Glomerular visceral epithelial cell (primary cell): ENCODE measurements at regions not wholly inside any gene's neighbourhood (a gene's known extent, or its start where the extent isn't known, plus 50 kb on each side); places are given as distances from the start of the nearest gene placed in this dataset.
A peak's percentile ranks its signal among the peaks of the same experiment; 100 is the strongest.

Source experiments
- DNase-seq: peaks from one replicate; pipeline ENCODE4 v3.0.0-alpha.2; 2016; ENCODE audit errors: extremely low spot score

GRCh38 chr9:91066856-91067255 lies 265.2 kb downstream of the SYK start:
- DNase-seq, result no peak

GRCh38 chr9:91067306-91067860 lies 265.8 kb downstream of the SYK start:
- DNase-seq, result no peak

GRCh38 chr9:91071184-91071990 lies 269.8 kb downstream of the SYK start:
- DNase-seq, result peak; percentile 52

- no peak for DNase-seq
These were observed 271.6 kb downstream of the SYK start for GRCh38 chr9:91073049-91073810.

GRCh38 chr9:91073811-91074771 lies 272.5 kb downstream of the SYK start:
- no peak for DNase-seq

- no peak for DNase-seq
These were observed 273.2 kb downstream of the SYK start for GRCh38 chr9:91074866-91075265.

- DNase-seq, result no peak
These were observed 273.7 kb downstream of the SYK start for GRCh38 chr9:91075279-91075678.

- DNase-seq, result no peak
These were observed 276.2 kb downstream of the SYK start for GRCh38 chr9:91077624-91078368.

- DNase-seq, result no peak
These were observed 276.7 kb downstream of the SYK start for GRCh38 chr9:91078369-91078695.

GRCh38 chr9:91082731-91083130 lies 279.0 kb downstream of the AUH start:
- no peak for DNase-seq

- DNase-seq, result no peak
These were observed 276.7 kb downstream of the AUH start for GRCh38 chr9:91084896-91085516.

- DNase-seq, result no peak
These were observed 276.0 kb downstream of the AUH start for GRCh38 chr9:91085517-91086291.

GRCh38 chr9:91086657-91087461 lies 274.9 kb downstream of the AUH start:
- no peak for DNase-seq

GRCh38 chr9:91087462-91087759 lies 274.3 kb downstream of the AUH start:
- DNase-seq, result no peak

- peak; percentile 48 for DNase-seq
These were observed 272.2 kb downstream of the AUH start for GRCh38 chr9:91089405-91090129.

- DNase-seq, result no peak
These were observed 271.6 kb downstream of the AUH start for GRCh38 chr9:91090130-91090410.

- no peak for DNase-seq
These were observed 269.5 kb downstream of the AUH start for GRCh38 chr9:91092214-91092613.

- no peak for DNase-seq
These were observed 267.2 kb downstream of the AUH start for GRCh38 chr9:91094324-91095088.
